ENCODE measurements at regions not wholly inside any gene's neighbourhood (a gene's known extent, or its start where the extent isn't known, plus 50 kb on each side); places are given as distances from the start of the nearest gene placed in this dataset.

DNA sequence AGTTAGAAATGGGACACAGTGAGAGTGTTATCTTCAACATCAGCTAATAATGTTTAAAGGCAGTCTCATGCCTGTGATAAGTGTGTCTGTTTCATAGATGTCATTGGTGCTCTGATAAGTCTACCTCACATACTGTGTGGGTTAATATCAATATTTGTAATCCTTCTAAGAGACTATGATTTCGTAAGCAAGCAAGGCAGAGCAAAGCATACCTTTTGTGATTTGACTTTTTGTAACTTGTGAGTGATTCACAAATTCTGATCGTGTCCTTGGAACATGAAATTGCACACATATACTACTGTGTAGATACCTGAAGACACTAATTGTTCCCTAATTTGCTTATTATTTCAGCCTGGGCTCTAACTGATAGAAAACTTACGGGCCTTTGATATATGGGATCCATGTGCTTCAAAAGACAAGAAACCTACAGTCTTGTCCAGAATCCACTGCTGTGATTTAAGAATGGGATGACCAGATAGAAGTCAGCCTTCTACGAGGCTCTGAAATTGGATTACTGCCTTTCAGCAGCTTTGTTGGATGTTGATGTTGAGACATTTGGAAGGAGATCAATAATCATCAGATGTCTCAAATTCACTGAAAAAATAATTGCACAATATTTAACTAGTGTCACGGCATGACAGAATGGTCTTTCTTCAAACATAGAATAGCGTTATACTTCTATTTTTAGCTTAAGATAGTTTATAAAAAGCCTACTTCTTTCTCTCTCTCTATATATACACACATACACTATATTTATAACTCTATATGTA is 63.2 kb upstream of the KLF6 start:
- Histone ChIP-seq H3K9me3 (no peaks in the 10 kb centered on the region), H3K27me3 (no peaks in the 10 kb centered on the region), H3K27ac (no peak overlapping the region), H3K4me1 (peaks cover 12 to 19% of the 10 kb centered on the region in 2 donors), H3K36me3 (no peaks in the 10 kb centered on the region), H3K4me3 (replicated peaks in 1 of 3) (no peak overlapping the region)
- TF ChIP-seq CTCF (IDR thresholded peaks at IDR 0.05) (no peak), POLR2A (IDR thresholded peaks at IDR 0.05) (no peak)
- no peak for DNase-seq
- WGBS, 2 donors, result 90% methylated on average over 6 of the region's 6 CpGs
- intact Hi-C loops (cut with DNase I), result no loop called here

GRCh38 chr10:3846736-3847135 is 61.7 kb upstream of the KLF6 start:
- WGBS, 2 donors, result 98 to 99% methylated on average over 3 of the region's 3 CpGs
- TF ChIP-seq POLR2A (IDR thresholded peaks at IDR 0.05) (no peak), CTCF (IDR thresholded peaks at IDR 0.05) (no peak)
- no peak overlapping the region for H3K4me3 ChIP-seq (replicated peaks in 1 of 3)
- H3K36me3 ChIP-seq, result no peaks in the 10 kb centered on the region
- no peaks in the 10 kb centered on the region for H3K9me3 ChIP-seq
- intact Hi-C loops (cut with DNase I), result no loop called here
- no peak overlapping the region for H3K27ac ChIP-seq
- peaks cover 2 to 5% of the 10 kb centered on the region in 2 donors for H3K4me1 ChIP-seq
- no peaks in the 10 kb centered on the region for H3K27me3 ChIP-seq
- no peak for DNase-seq

GRCh38 chr10:3844491-3845025 is 59.5 kb upstream of the KLF6 start:
- Histone ChIP-seq H3K4me1 (no peaks in the 10 kb centered on the region), H3K27me3 (no peaks in the 10 kb centered on the region), H3K4me3 (replicated peaks in 1 of 3) (no peak overlapping the region), H3K36me3 (no peaks in the 10 kb centered on the region), H3K27ac (no peak overlapping the region), H3K9me3 (no peaks in the 10 kb centered on the region)
- intact Hi-C loops (cut with DNase I), result no loop called here
- no peak for TF ChIP-seq CTCF (IDR thresholded peaks at IDR 0.05)
- no peak for TF ChIP-seq POLR2A (IDR thresholded peaks at IDR 0.05)
- DNase-seq, result no peak
- WGBS, 2 donors, result 96 to 98% methylated on average over 1 of the region's 1 CpG

DNA sequence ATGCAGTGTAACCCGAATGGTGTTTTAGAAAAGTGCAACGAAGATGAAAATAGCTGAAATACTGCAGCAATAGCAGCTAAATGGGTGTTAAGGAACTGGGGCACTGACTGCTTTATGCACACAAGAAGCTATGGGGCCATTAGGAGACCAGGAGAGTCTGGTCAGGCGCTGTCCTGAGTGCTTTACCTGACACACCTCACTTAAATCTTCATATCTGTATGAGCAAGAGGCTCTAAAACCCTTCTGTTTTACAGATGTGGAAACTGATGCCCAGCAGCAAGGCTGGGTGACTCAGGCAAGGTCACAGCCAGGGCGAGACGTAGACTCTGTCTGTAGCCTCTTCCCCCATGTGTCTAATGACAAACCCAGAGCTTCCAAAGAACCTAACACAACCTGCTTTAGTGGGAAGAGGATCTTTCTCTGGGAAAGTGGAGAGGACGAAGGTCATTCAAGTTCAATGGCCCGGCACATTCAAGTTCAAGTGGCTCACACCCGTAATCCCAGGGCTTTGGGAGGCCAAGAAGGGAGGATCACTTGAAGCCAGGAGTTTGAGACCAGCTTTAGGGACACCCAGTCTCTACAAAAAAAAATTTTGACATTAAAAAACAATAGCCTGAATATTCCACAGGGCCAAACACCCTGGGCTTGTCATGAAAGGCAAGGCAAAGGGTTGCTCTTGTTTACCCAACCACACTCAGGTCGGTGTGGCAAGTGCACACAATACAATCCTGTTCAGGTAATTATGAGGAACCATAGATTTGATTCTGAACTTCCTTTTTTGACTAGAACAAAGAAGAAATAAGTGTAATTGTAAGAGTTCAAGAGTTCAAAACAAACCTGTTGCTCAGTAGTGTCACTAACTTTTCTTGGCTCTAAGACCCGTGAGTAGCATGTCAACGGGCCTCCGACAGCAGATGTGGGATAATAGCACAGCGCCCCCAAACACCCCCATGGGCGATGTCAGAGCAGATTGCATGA is 53.7 kb upstream of the KLF6 start:
- no peaks in the 10 kb centered on the region for H3K36me3 ChIP-seq
- H3K27ac ChIP-seq, result no peak overlapping the region
- TF ChIP-seq CTCF (IDR thresholded peaks at IDR 0.05) (no peak), POLR2A (IDR thresholded peaks at IDR 0.05) (no peak)
- no peak overlapping the region for H3K4me3 ChIP-seq (replicated peaks in 1 of 3)
- H3K27me3 ChIP-seq, result no peaks in the 10 kb centered on the region
- 91 to 93% methylated on average over 14 of the region's 14 CpGs for WGBS, 2 donors
- H3K9me3 ChIP-seq, result no peaks in the 10 kb centered on the region
- intact Hi-C loops (cut with DNase I), result no loop called here
- no peak for DNase-seq
- H3K4me1 ChIP-seq, result no peaks in the 10 kb centered on the region

All from thyroid gland (tissue), 4 donors.